Vagina (tissue), 2 donors: ENCODE measurements at regions not wholly inside any gene's neighbourhood (a gene's known extent, or its start where the extent isn't known, plus 50 kb on each side); places are given as distances from the start of the nearest gene placed in this dataset.

Experiments
- POLR2A ChIP-seq, 2 donors: fragments of 450-650 bp; IDR thresholded peaks; one replicate each; pipeline ENCODE4 v1.6.1; 2017; ENCODE audit warnings: antibody characterized with exemption in 2 of 2, mild to moderate bottlenecking in 2 of 2, moderate library complexity in 2 of 2
- POLR2AphosphoS5 ChIP-seq, 2 donors: sonication (generic); formaldehyde crosslinking; IDR thresholded peaks; one replicate each; pipeline ENCODE4 v1.9.0; 2017; ENCODE audit warnings: antibody characterized with exemption in 2 of 2, mild to moderate bottlenecking in 2 of 2, low read depth in 1 of 2; ENCODE audit not compliant: insufficient read depth in 1 of 2
- TF ChIP-seq, protein P1 (sequence below), 3 experiments: fragments of 450-650 bp in 2 of 3; fragments of 200-600 bp in 1 of 3; sonication (generic) in 1 of 3; IDR thresholded peaks; one replicate each; pipeline ENCODE4 v1.5.1; 2017 to 2019; ENCODE audit warnings: antibody characterized with exemption in 3 of 3, mild to moderate bottlenecking in 2 of 3, moderate library complexity in 2 of 3

DNA sequence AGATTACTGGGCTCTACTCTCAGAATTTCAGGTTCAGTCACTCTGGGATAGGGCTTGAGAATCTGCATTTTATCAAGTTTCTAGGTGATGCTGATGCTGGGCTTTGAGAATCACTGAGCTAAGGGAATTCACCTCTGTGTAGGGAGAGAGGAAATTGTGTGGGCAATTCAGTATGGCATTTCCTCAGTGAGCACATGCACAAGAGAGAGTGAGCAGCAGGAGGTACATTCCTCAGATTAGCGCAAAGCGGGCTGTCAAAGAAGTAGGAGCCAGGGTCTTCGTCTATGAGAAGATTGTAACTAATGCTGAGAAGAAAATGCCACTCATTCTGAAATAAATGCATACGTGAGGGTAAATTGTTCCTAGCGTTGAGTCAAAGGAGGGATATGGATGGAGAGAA is 175.9 kb downstream of the KIF4B start:
- TF ChIP-seq, protein P1, sequence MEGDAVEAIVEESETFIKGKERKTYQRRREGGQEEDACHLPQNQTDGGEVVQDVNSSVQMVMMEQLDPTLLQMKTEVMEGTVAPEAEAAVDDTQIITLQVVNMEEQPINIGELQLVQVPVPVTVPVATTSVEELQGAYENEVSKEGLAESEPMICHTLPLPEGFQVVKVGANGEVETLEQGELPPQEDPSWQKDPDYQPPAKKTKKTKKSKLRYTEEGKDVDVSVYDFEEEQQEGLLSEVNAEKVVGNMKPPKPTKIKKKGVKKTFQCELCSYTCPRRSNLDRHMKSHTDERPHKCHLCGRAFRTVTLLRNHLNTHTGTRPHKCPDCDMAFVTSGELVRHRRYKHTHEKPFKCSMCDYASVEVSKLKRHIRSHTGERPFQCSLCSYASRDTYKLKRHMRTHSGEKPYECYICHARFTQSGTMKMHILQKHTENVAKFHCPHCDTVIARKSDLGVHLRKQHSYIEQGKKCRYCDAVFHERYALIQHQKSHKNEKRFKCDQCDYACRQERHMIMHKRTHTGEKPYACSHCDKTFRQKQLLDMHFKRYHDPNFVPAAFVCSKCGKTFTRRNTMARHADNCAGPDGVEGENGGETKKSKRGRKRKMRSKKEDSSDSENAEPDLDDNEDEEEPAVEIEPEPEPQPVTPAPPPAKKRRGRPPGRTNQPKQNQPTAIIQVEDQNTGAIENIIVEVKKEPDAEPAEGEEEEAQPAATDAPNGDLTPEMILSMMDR (IDR thresholded peaks at IDR 0.05), result no peak
- TF ChIP-seq POLR2AphosphoS5 (IDR thresholded peaks at IDR 0.05; ENCODE audit: insufficient read depth in 1 of 2, low read depth in 1 of 2), result no peak
- TF ChIP-seq POLR2A (IDR thresholded peaks at IDR 0.05), result no peak
